ENCODE measurements at regions not wholly inside any gene's neighbourhood (a gene's known extent, or its start where the extent isn't known, plus 50 kb on each side); places are given as distances from the start of the nearest gene placed in this dataset.

DNA sequence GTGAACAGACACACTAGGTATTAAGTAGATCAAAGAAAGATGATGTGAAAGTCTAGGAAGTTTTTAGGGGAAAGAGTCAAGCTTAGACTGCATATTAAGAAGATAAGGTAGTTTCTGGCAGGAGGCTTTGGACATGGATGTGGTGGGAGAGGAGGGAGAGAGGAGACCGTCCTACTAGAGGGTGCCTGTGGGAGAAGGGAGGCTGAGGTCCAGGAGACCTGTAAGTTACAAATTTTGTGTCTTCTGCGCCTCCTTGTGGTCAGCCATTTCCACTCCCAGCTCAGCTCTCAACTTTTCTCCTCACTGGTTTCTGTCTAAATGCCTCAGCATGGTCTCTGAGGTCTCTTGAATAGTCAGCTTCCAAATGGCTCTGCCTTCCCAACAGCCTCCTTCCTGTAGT, 193.5 kb downstream of the UNC5CL start (continued):
- peak; percentile 60 for TF ChIP-seq REST (IDR thresholded peaks at IDR 0.05; ENCODE audit: borderline replicate concordance)
- no peak for TF ChIP-seq REST (CRISPR knock-in tag; IDR thresholded peaks at IDR 0.05; ENCODE audit: low read depth)
- peak; percentile 81 for TF ChIP-seq SMC3 (conservative IDR thresholded peaks at IDR 0.05; ENCODE audit: insufficient read depth, low read depth, low read length)
- peak; percentile 62 to 74 for TF ChIP-seq RAD21 (CRISPR knock-in tag; conservative IDR thresholded peaks at IDR 0.05 in 1 of 2, IDR thresholded peaks at IDR 0.05 in 1 of 2)
- TF ChIP-seq, protein P1, sequence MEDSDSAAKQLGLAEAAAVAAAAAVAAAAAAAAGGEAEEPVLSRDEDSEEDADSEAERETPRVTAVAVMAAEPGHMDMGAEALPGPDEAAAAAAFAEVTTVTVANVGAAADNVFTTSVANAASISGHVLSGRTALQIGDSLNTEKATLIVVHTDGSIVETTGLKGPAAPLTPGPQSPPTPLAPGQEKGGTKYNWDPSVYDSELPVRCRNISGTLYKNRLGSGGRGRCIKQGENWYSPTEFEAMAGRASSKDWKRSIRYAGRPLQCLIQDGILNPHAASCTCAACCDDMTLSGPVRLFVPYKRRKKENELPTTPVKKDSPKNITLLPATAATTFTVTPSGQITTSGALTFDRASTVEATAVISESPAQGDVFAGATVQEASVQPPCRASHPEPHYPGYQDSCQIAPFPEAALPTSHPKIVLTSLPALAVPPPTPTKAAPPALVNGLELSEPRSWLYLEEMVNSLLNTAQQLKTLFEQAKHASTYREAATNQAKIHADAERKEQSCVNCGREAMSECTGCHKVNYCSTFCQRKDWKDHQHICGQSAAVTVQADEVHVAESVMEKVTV (CRISPR knock-in tag; IDR thresholded peaks at IDR 0.05): peak; percentile 56; the same call in 1 of the 2 replicates
